Hepatic stellate cell (primary cell): ENCODE measurements at regions not wholly inside any gene's neighbourhood (a gene's known extent, or its start where the extent isn't known, plus 50 kb on each side); places are given as distances from the start of the nearest gene placed in this dataset.

Experiments
- DNase-seq: peaks from one replicate; pipeline ENCODE4 v3.0.0; 2011; ENCODE audit warnings: low spot score

DNA sequence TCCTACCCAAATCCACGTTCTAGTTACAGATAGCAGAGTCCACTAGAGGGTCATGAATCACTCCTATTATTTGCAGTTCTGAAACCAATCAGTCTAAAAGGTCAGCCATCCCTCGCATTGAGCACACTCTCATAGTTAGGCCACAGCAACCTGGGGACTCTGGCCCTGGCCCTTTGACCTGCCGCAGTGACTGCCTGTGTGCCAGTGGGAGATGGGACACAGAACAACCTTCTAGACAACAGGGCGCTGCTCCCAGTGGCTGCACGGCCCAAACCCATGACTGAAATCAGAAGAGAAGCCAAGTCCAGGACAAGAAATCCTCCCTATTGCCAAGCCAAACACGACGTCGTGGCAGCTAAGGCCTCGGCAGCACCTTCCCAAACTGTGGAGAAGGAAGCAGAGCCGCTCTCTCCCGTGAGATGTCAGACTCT is 158.5 kb downstream of the HERPUD2 start:
- no peak for DNase-seq

DNA sequence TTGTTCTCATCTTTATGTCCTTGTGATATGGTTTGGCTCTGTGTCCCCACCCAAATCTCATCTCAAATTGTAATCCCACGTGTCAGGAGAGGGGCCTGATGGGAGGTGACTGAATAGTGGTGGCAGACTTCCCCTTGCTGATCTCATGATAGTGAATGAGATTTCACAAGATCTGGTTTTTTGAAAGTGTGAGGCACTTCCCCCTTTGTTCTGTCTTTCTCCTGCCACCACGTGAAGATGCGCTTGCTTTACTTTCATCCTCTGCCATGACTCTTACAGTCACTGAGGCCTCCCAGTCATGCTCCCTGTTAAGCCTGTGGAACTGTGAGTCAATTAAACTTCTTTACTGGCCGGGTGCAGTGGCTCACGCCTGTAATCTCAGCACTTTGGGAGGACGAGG is 161.0 kb downstream of the HERPUD2 start:
- no peak for DNase-seq

DNA sequence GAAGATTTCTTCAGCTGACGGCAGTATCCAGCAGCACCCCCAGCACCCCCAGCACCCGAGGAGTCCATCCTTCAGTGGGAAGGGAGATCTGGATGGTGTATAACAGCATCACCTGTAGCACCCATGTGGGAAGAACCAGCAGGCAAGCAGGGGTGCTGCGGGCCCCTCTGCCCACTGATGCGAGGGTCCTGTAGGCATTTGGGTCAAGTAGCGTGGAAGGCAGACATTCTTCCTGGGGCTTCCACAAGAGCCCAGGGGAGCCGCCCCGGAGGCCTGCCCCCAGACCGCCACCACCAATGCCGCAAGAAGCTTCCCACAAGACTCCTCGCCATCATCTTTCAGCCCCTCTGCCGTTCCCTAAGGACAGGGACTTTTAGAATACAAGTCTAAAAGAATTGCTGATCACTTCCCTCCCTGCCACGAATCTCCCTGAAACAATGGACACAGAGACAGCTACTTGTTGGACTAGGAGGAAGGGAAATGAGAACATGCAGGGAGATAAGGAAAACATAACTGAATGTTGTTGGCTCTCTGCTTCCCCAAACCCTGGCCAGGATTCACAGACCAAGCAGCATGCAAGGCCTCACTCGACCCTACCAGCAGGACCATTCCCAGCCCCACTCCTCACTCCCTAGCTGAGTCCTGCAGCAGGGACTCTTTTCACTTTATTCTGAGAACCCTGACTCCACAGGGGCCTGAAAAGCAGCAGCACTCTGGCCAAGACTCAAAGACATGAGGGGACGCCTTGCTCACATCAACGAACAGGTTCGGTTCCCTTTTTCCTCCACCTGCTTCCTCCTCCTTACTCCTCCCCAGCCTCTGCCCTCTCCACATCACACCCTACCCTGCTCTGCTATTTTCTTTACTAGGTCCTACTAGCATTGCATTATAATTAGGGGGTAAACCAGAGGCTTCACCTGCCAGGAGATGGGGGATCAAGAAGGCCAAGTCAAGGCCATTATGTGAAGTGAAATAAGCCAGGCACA is 164.5 kb downstream of the HERPUD2 start:
- DNase-seq: no peak

- no peak for DNase-seq
Measured at GRCh38 chr7:35529713-35530112, 165.2 kb downstream of the HERPUD2 start.

GRCh38 chr7:35528381-35528977 is 166.5 kb downstream of the HERPUD2 start:
- DNase-seq: no peak

GRCh38 chr7:35526645-35527044 is 168.3 kb downstream of the HERPUD2 start:
- no peak for DNase-seq

DNA sequence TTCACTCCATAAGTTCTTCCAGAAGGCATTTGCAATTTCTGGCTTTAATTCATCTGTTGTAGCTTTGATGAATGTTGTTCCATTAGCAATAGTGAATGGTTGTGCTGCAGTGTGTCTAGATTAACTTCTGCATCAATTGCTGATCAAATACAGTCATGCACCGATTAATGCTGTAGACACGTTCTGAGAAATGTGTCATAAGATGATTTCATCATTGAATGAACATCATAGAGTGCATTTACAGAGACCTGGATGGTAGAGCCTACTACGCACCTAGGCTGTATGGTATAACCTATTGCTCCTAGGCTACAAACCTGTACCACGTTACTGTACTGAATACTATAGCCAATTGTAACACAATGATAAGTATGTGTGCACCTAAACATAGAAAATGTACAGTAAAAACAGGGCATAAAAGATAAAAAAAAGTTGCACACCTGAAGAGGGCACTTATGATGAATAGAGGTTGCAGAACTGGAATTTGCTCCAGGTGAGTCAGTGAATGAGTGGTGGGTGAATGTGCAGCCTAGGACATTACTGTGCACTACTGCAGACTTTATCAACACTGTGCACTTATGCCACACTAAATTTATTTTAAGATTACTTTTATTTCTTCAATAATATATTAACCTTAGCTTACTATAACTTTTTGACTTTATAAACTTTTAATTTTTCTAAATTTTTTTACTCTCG is 170.7 kb downstream of the HERPUD2 start:
- no peak for DNase-seq

DNA sequence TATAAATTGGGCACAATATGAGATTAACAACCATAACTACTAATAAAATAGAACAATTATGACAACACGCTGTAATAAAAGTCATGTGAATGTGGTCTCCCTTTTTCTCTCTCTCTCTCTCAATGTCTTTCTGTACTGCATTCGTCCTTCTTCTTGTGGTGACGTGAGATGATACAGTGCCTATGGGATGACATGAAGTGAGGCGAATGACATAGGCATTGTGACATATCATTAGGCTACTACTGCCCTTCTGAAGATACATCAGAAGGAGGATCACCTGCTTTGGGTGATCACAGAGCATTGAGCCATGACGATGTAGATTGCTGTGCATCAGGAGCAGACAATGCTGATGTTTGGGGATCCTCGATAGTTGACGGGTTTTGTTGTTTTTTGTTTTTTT is 171.6 kb downstream of the HERPUD2 start:
- DNase-seq: no peak

- no peak for DNase-seq
Measured at GRCh38 chr7:35522697-35523096, 172.2 kb downstream of the HERPUD2 start.

DNA sequence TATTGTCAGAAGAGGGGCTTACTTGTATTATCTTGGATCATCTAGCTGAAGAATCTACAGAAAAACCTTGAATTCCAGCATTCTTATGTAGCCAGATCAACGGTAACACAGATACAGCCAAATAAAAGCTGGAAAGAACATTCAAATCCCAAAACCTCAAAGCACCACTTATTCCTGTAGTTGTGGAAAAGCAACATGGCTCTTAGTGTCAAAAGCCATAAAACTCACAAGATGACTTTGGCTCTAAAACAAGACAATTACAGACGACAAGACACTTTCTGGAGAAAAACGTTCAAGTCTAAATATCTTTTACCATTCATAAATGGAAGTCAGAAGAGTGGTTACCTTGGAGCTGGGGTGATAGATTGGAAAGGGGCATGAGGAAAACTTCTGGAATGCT is 173.0 kb downstream of the HERPUD2 start:
- no peak for DNase-seq

GRCh38 chr7:35520810-35521625 is 173.9 kb downstream of the HERPUD2 start:
- no peak for DNase-seq

DNA sequence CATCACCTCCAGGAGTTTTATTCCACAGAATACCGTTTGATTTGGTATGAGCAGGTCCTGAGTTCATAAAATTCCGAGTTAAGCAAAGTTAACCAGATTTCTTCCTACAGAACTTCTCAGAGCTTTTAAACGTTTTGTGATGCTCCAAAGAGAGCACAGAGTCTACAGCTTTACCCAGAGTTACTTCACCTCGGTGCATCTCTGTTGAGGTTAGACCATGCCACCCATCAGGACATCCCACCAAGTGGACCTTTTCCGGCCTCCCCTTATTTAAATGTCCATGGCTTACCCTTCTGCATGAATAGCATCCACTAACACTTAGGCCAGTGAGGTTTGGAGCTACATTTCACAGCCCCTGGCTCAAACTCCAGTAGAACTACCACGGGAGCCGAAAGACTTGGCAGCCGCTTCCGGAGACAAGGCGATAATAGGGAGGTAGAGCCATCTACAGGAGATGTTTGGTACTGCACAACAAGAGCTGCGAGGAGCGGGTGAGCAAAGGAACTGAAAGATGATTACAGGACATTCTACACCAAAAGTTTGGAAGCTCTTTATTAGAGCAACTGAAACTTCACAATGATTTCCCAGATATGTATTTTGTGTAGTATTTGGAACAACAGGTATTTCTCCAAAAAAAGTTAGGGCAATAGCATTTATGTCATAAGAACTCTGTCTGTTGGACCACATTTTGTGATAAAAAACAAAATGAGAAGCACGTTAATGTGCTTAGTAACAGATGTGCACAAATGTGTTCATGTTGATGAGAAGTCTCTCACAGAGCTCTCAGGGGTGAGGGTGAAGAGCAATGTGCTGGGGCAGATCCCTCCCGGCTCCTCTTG is 174.7 kb downstream of the HERPUD2 start:
- DNase-seq: peak; percentile 74

DNA sequence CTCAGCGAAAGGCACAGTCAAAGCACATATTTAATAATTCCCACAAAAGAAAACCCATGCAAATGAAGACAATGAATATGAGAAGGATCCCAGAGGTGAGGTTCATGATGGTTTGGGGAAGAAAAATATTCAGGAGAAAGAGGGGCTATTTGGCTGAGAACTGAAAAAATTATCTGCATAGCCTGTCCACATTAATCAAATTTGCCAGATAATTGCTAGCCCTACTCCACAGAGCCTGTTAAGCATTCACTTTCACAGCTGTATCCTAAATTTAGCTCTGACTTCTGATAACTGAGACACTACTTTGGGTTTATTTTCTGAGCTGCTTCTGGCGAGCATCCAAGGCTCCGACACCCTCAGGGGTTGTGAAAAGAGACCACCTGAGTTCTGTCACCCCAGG is 176.2 kb downstream of the HERPUD2 start:
- DNase-seq: no peak

DNA sequence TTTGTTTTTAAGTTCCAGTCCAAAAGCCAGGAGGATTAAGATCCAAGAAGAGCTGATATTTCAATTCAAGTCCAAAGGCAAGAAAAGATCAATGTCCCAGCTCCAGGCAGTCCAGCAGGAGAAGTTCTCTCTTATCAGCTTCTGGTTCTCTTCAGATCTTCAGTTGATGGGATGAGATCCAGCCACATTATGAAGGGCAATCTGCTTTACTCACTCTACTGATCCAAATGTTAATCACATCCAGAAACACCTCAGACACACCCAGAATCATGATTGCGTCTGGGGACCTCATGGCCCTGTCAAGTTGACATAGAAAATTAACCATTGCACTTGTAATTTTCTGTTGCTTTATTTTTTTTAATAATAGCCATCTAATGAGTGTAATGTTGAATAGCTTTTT is 178.4 kb downstream of the HERPUD2 start:
- no peak for DNase-seq

- DNase-seq: no peak
Measured at GRCh38 chr7:35513828-35514227, 181.1 kb downstream of the HERPUD2 start.

- DNase-seq: no peak
Measured at GRCh38 chr7:35513195-35513594, 181.7 kb downstream of the HERPUD2 start.

DNA sequence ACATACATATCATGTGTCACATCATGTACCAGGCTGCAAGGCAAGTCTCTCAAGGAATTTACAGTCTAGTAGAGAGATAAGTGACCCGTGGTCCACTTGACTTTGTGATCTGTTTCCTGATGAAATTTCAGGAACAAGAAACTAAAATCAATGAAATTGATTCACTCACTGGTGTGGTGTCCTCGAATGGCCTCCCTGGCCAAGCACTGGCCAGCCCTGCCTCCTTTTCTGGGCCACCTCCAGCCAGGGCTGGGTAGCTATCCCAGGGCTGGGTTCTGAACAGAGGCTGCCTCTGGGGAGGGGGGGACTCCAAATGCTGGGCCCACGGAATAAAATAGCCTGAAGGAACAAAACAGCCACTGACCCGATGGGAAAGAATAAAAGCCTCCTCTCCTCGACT is 182.2 kb downstream of the HERPUD2 start:
- DNase-seq: no peak

- DNase-seq: no peak
Measured at GRCh38 chr7:35508623-35509400, 186.1 kb downstream of the HERPUD2 start.

DNA sequence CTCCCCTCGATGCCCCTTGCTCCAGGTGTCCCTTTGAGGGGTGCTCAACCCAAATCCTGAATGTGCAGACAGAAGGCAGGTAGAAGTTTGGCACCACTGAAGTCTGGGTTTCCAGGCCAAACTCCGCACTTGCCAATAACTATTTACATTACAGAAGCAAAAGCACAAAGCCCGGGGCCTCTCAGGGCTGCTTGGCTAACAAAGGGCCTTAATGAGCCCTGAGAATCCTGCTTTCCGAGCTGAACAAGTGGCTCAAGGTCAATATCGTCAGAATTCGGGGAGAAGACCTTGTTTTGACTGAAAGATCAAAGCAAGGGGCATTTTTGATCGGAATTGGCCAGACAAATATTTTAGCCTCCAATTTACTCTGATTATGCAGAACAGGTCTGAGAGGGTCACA is 189.9 kb downstream of the HERPUD2 start:
- DNase-seq: no peak

DNA sequence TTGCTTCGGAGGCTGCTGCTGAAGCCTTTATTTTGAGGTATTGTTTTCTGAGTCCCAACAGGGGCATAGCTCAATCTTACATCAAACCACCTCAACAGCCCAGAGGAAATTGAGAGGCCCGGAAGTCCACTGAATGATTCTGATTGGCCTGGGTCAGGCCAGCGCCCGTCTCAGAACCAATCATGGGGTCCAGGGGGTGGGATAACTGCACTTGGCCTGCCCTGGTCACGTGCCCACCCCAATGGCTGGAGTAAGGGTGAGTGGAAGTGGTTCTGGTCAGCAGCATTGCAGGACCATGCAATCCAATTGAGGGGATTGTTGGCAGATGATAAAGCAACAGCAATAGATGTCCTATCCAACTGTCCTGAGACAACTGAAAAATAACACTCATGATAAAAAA is 190.6 kb downstream of the HERPUD2 start:
- DNase-seq: no peak
